NCI-H2029 (cell line): ENCODE measurements at regions not wholly inside any gene's neighbourhood (a gene's known extent, or its start where the extent isn't known, plus 50 kb on each side); places are given as distances from the start of the nearest gene placed in this dataset.
"Not testable (repeated sequence)": the region's sequence is repeated elsewhere in the genome, so short reads cannot be mapped to it uniquely, and the experiment has no call there.

Experiments used
- DNase-seq: peaks from one replicate; lab custom pipeline; 2025; lab: John Stamatoyannopoulos, UW

GRCh38 chr20:2203436-2203835 is 92.4 kb upstream of the TGM3 start:
- DNase-seq, result no peak

- DNase-seq, result no peak
These were observed 91.8 kb upstream of the TGM3 start for GRCh38 chr20:2204021-2204420.

GRCh38 chr20:2206957-2207769 is 88.6 kb upstream of the TGM3 start:
- DNase-seq, result peak; percentile 41

- no peak for DNase-seq
These were observed 88.1 kb upstream of the TGM3 start for GRCh38 chr20:2207770-2208097.

- no peak for DNase-seq
These were observed 86.9 kb upstream of the TGM3 start for GRCh38 chr20:2208897-2209296.

- DNase-seq, result no peak
These were observed 84.9 kb upstream of the TGM3 start for GRCh38 chr20:2210646-2211552.

- DNase-seq, result no peak
These were observed 83.3 kb upstream of the TGM3 start for GRCh38 chr20:2212456-2213015.

- no peak for DNase-seq
These were observed 82.4 kb upstream of the TGM3 start for GRCh38 chr20:2213401-2213800.

- no peak for DNase-seq
These were observed 77.8 kb upstream of the TGM3 start for GRCh38 chr20:2217857-2218539.

- DNase-seq, result no peak
These were observed 76.3 kb upstream of the TGM3 start for GRCh38 chr20:2219481-2220006.

GRCh38 chr20:2220298-2220697 is 75.5 kb upstream of the TGM3 start:
- DNase-seq, result no peak

GRCh38 chr20:2221921-2222320 is 73.9 kb upstream of the TGM3 start:
- no peak for DNase-seq

- DNase-seq, result no peak
These were observed 72.0 kb upstream of the TGM3 start for GRCh38 chr20:2223558-2224367.

GRCh38 chr20:2224368-2224639 is 71.5 kb upstream of the TGM3 start:
- DNase-seq, result no peak

GRCh38 chr20:2227285-2227684 is 68.5 kb upstream of the TGM3 start:
- not testable (repeated sequence) for DNase-seq

GRCh38 chr20:2227861-2228260 is 67.9 kb upstream of the TGM3 start:
- no peak for DNase-seq

- DNase-seq, result no peak
These were observed 66.9 kb upstream of the TGM3 start for GRCh38 chr20:2228926-2229325.

- DNase-seq, result no peak
These were observed 64.9 kb upstream of the TGM3 start for GRCh38 chr20:2230726-2231488.

GRCh38 chr20:2231701-2232100 is 64.1 kb upstream of the TGM3 start:
- no peak for DNase-seq

- no peak for DNase-seq
These were observed 61.1 kb upstream of the TGM3 start for GRCh38 chr20:2234598-2235191.
